Caco-2 (cell line): ENCODE measurements at regions not wholly inside any gene's neighbourhood (a gene's known extent, or its start where the extent isn't known, plus 50 kb on each side); places are given as distances from the start of the nearest gene placed in this dataset.

Experiments used
- BruUV-seq: library from RNA; stranded (reverse); fragments of 400-500 nt; replicated peaks from 2 replicates; lab custom pipeline; 2021; lab: Mats Ljungman, UMichigan
- CTCF ChIA-PET: fragments of 300-600 bp; sonication (Branson Sonifier 250); formaldehyde crosslinking; loops from one replicate; lab custom pipeline; 2022; ENCODE audit warnings: antibody characterized with exemption; lab: Charles Lee
- POLR2A ChIA-PET: fragments of 300-600 bp; sonication (Branson Sonifier 250); formaldehyde crosslinking; loops from one replicate; lab custom pipeline; 2022; ENCODE audit warnings: antibody characterized with exemption; lab: Charles Lee
- DNase-seq, 2 experiments: peaks; one replicate each; pipeline versions ENCODE4 v3.0.0 to v3.0.0-alpha.2; 2020 to 2022
- H3K27me3 ChIP-seq: replicated peaks from 2 replicates; pipeline ENCODE4 v1.6.0; 2011; ENCODE audit warnings: low read length; ENCODE audit not compliant: control insufficient read depth, insufficient read depth
- H3K36me3 ChIP-seq: 2 replicates; pipeline ENCODE4 v1.5.1; 2011; ENCODE audit warnings: low read length; ENCODE audit not compliant: control insufficient read depth, insufficient read depth
- H3K4me1 ChIP-seq: fragments of 250-450 bp; sonication (Bioruptor Pico); 2 replicates; pipeline ENCODE4 v1.5.1; 2020; ENCODE audit warnings: mild to moderate bottlenecking
- H3K4me3 ChIP-seq: 2 replicates; pipeline ENCODE4 v1.5.1; 2011; ENCODE audit warnings: low read depth, mild to moderate bottlenecking, control low read depth, low read length
- H3K9me3 ChIP-seq: fragments of 250-450 bp; sonication (Bioruptor Pico); 2 replicates; pipeline ENCODE4 v1.5.1; 2020; ENCODE audit warnings: mild to moderate bottlenecking, moderate library complexity
- H3K27ac Mint-ChIP-seq: one replicate; pipeline ENCODE4 v1.8.0; 2022; ENCODE audit warnings: mixed read lengths; ENCODE audit not compliant: unreplicated experiment
- H3K27me3 Mint-ChIP-seq: one replicate; pipeline ENCODE4 v1.8.0; 2022; ENCODE audit warnings: mixed read lengths; ENCODE audit not compliant: insufficient read depth, unreplicated experiment
- H3K36me3 Mint-ChIP-seq: one replicate; pipeline ENCODE4 v1.8.0; 2022; ENCODE audit warnings: mild to moderate bottlenecking, mixed read lengths; ENCODE audit not compliant: insufficient read depth, unreplicated experiment
- H3K4me1 Mint-ChIP-seq: one replicate; pipeline ENCODE4 v1.8.0; 2022; ENCODE audit warnings: low read depth, mixed read lengths; ENCODE audit not compliant: unreplicated experiment
- H3K4me3 Mint-ChIP-seq: one replicate; pipeline ENCODE4 v1.8.0; 2022; ENCODE audit warnings: mild to moderate bottlenecking, moderate library complexity, mixed read lengths; ENCODE audit not compliant: unreplicated experiment
- H3K9me3 Mint-ChIP-seq: one replicate; pipeline ENCODE4 v1.8.0; 2022; ENCODE audit warnings: mixed read lengths; ENCODE audit not compliant: unreplicated experiment
- CTCF ChIP-seq, 2 experiments: fragments of 200-600 bp in 1 of 2; IDR thresholded peaks; 1 replicate in 1 of 2; 2 replicates in 1 of 2; pipeline versions ENCODE4 v1.5.1 to v1.8.0; 2011 to 2022; ENCODE audit warnings: antibody characterized with exemption in 1 of 2, control low read depth in 1 of 2, inconsistent platforms in 1 of 2, low read depth in 1 of 2, low read length in 1 of 2, mild to moderate bottlenecking in 1 of 2, moderate library complexity in 1 of 2; ENCODE audit not compliant: insufficient read depth in 1 of 2, severe bottlenecking in 1 of 2, unreplicated experiment in 1 of 2
- intact Hi-C: fragments of 100-400 bp; cut with micrococcal nuclease; formaldehyde crosslinking; loops from one replicate; pipeline ENCODE4 v1.10.0; 2022; ENCODE audit not compliant: unreplicated experiment

DNA sequence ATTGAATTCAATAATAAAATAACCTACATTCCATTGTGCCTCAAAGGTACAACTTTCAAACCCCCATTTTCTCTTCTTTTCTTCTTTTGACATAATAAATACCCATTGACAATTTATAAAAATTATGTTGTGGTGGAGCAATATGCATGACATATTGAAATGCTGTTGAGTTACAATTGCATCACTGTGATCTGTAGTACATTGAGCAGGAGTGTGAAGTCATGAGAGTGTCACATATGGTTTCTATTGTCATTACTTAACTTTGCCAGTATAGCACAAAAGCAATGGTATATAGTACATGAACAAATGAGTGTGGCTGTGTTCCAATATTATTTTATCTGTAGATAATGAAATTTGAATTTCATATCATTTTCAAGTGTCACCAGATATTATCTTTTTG, 441.3 kb downstream of the GJA1 start:
- H3K36me3 ChIP-seq: no peaks in the 10 kb centered on the region
- H3K4me1 Mint-ChIP-seq: peaks cover 8% of the 10 kb centered on the region
- H3K9me3 ChIP-seq: peaks cover 17% of the 10 kb centered on the region
- ChIA-PET CTCF (no interaction called here), POLR2A (no interaction called here)
- TF ChIP-seq CTCF (IDR thresholded peaks at IDR 0.05; ENCODE audit: insufficient read depth in 1 of 2, low read depth in 1 of 2, low read length in 1 of 2, severe bottlenecking in 1 of 2, unreplicated experiment in 1 of 2): no peak
- H3K4me3 Mint-ChIP-seq: no peak overlapping the region
- no peak overlapping the region for H3K27ac Mint-ChIP-seq
- H3K9me3 Mint-ChIP-seq: peaks cover 32% of the 10 kb centered on the region
- peaks cover 20% of the 10 kb centered on the region for H3K4me1 ChIP-seq
- no peak for DNase-seq
- H3K27me3 ChIP-seq: no peaks in the 10 kb centered on the region
- H3K36me3 Mint-ChIP-seq: no peaks in the 10 kb centered on the region
- no TSS peak for BruUV-seq
- no peaks in the 10 kb centered on the region for H3K27me3 Mint-ChIP-seq
- H3K4me3 ChIP-seq: no peak overlapping the region
- intact Hi-C loops: no loop called here

GRCh38 chr6:121879149-121879548, 443.7 kb downstream of the GJA1 start:
- Histone ChIP-seq H3K4me1 (peaks cover 8% of the 10 kb centered on the region), H3K36me3 (no peaks in the 10 kb centered on the region), H3K9me3 (peaks cover 4% of the 10 kb centered on the region; the same call in 1 of the 2 replicates), H3K4me3 (no peak overlapping the region), H3K27me3 (no peaks in the 10 kb centered on the region; the same call in 1 of the 2 replicates)
- Mint-ChIP-seq H3K27me3 (no peaks in the 10 kb centered on the region), H3K36me3 (no peaks in the 10 kb centered on the region), H3K27ac (no peak overlapping the region), H3K9me3 (peaks cover 23% of the 10 kb centered on the region), H3K4me3 (no peak overlapping the region), H3K4me1 (no peaks in the 10 kb centered on the region)
- TF ChIP-seq CTCF (IDR thresholded peaks at IDR 0.05; ENCODE audit: insufficient read depth in 1 of 2, low read depth in 1 of 2, low read length in 1 of 2, severe bottlenecking in 1 of 2, unreplicated experiment in 1 of 2): no peak
- BruUV-seq: no TSS peak
- DNase-seq: no peak
- intact Hi-C loops: no loop called here
- CTCF ChIA-PET: no interaction called here
- POLR2A ChIA-PET: no interaction called here

DNA sequence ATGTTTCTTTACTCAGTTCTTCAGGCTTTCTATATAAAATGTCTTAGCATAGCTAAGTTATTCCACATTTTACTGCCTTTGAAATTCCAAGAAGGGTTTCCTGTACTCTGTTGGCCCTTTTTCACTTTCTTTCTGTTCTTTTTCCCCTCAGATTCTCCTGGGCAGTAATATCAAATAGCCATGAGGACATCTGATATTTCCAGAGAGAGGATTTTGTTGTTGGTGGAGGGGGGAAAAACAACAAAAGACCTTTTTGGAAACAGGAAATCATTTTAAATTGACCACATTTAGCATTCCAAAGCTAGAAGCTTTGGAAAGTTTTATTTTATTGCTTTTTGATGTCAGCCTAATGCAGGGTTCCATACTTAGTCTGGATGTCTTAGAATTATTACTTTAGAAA, 445.4 kb downstream of the GJA1 start:
- no TSS peak for BruUV-seq
- H3K9me3 ChIP-seq: peaks cover 4% of the 10 kb centered on the region; the same call in 1 of the 2 replicates
- POLR2A ChIA-PET: no interaction called here
- Mint-ChIP-seq H3K9me3 (peaks cover 21% of the 10 kb centered on the region), H3K27ac (no peak overlapping the region), H3K4me3 (no peak overlapping the region), H3K27me3 (no peaks in the 10 kb centered on the region), H3K4me1 (peaks cover 10% of the 10 kb centered on the region), H3K36me3 (no peaks in the 10 kb centered on the region)
- no peaks in the 10 kb centered on the region; the same call in 1 of the 2 replicates for H3K27me3 ChIP-seq
- TF ChIP-seq CTCF (IDR thresholded peaks at IDR 0.05; ENCODE audit: insufficient read depth in 1 of 2, low read depth in 1 of 2, low read length in 1 of 2, severe bottlenecking in 1 of 2, unreplicated experiment in 1 of 2): no peak
- peaks cover 16% of the 10 kb centered on the region for H3K4me1 ChIP-seq
- DNase-seq: no peak
- H3K4me3 ChIP-seq: no peak overlapping the region
- intact Hi-C loops: no loop called here
- no peaks in the 10 kb centered on the region for H3K36me3 ChIP-seq
- CTCF ChIA-PET: no interaction called here
